ENCODE measurements at regions not wholly inside any gene's neighbourhood (a gene's known extent, or its start where the extent isn't known, plus 50 kb on each side); places are given as distances from the start of the nearest gene placed in this dataset.
"Not testable (repeated sequence)": the region's sequence is repeated elsewhere in the genome, so short reads cannot be mapped to it uniquely, and the experiment has no call there.

- in situ Hi-C loops (cut with HindIII; ENCODE audit: low pct_ligation_motif_present, low pct_unique_long_range_greater_than_20kb, low sequenced_read_pairs) = no loop called here
- DNase-seq = no peak
These were observed 50.9 kb upstream of the OSTN start for GRCh38 chr3:191148131-191148530.

DNA sequence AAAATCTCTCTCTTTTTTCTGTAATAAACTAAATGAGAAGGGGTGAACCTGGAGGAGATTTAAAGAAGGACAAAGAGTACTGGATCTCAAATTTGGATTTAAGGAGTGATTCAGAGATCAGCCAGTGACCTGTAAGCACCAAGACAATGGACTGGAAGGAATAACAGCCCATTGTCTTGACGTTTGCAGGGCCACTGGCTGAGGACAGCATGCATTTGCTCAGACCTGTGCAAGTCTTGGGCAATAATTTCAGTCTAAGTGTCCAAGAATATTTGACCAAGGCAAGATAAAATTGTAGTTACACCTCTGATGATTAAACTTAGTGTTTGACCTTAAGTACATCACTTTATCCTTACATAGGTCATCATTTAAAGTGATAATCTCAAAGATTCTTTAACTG, 55.8 kb upstream of the OSTN start:
- in situ Hi-C loops (cut with HindIII; ENCODE audit: low pct_ligation_motif_present, low pct_unique_long_range_greater_than_20kb, low sequenced_read_pairs) = no loop called here
- no peak for DNase-seq

GRCh38 chr3:191141728-191142127, 57.3 kb upstream of the OSTN start:
- in situ Hi-C loops (cut with HindIII; ENCODE audit: low pct_ligation_motif_present, low pct_unique_long_range_greater_than_20kb, low sequenced_read_pairs) = no loop called here

DNA sequence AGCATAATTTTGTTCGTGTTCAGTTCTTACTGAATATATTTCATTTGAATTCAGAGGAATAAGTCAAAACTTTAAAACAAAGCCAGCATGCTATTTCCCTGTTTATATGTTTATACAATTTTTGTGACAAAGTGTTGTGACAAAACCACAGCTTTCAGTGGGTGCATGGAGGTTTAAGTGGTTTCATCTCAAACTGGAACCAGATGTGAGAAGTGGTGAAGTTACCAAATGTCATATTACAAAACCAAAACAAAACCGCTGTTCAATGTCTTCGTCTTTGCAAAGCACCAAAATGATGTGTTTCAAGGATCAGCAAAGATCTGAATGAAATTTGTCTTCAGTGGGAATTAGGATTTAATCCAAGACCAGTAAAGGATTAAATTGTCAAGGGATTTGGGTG, 59.3 kb upstream of the OSTN start:
- DNase-seq = no peak
- in situ Hi-C loops (cut with HindIII; ENCODE audit: low pct_ligation_motif_present, low pct_unique_long_range_greater_than_20kb, low sequenced_read_pairs) = no loop called here

More at GRCh38 chr3:191141728-191142127, 57.3 kb upstream of the OSTN start:
- DNase-seq = no peak

DNA sequence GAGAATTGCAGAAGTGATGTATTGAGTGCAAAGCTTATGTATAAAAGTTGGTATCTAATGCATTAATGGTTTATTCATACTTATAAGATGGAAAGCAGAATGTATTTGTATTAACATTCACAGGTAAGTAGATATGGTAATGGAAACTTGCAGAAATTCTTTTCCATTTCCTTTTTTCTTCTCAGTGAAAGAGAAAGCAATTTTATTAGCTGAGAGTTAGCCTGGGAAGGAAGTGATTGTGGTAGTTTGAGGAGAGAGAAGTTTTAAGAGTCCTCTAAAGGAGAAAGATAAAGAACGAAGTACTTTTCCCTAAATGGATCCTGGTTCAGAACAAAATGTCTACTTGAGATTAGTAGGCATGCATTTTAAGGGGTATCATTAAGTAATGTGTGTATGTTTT, 60.1 kb upstream of the OSTN start:
- no peak for DNase-seq
- in situ Hi-C loops (cut with HindIII; ENCODE audit: low pct_ligation_motif_present, low pct_unique_long_range_greater_than_20kb, low sequenced_read_pairs) = no loop called here

DNA sequence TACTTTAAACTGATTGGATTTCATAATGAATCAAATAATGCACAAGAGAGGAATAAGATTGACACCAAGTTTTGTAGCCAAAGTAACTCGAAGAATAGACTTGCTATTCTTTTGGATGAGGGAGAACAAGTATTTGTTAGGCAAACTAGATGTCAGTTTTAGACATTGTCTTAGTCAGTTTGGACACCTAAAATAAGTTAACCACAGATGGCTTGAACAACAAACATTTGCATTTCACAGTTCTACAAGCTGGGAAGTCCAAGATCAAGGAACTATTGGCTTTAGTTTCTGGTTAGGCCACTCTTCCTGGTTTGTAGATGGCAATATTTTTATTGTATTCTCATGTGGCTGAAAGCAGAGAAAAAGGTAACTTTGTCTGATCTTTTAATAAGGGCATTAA, 61.3 kb upstream of the OSTN start:
- no peak for DNase-seq
- in situ Hi-C loops (cut with HindIII; ENCODE audit: low pct_ligation_motif_present, low pct_unique_long_range_greater_than_20kb, low sequenced_read_pairs) = no loop called here

DNA sequence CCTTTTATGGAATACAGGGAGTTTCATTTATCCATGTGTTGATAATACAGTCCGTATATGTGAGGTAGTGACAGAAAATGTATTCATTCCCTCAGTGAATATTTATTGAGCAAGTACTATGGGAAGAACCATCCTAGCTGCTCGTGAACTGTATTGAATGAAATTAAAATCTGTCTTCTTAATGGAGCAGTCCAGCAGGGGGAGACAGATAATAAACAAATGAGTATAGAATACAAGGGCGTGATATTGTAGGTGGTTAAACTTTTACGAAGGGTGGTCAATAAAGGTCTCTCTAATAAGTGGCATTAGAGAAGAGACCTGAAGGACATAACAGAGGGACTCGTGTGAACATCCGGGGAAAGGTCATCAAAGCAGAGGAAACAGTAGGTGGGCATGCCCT, 62.7 kb upstream of the OSTN start:
- DNase-seq = peak; percentile 24
- in situ Hi-C loops (cut with HindIII; ENCODE audit: low pct_ligation_motif_present, low pct_unique_long_range_greater_than_20kb, low sequenced_read_pairs) = no loop called here

- DNase-seq = no peak
- in situ Hi-C loops (cut with HindIII; ENCODE audit: low pct_ligation_motif_present, low pct_unique_long_range_greater_than_20kb, low sequenced_read_pairs) = no loop called here
These were observed 63.9 kb upstream of the OSTN start for GRCh38 chr3:191135175-191135574.

DNA sequence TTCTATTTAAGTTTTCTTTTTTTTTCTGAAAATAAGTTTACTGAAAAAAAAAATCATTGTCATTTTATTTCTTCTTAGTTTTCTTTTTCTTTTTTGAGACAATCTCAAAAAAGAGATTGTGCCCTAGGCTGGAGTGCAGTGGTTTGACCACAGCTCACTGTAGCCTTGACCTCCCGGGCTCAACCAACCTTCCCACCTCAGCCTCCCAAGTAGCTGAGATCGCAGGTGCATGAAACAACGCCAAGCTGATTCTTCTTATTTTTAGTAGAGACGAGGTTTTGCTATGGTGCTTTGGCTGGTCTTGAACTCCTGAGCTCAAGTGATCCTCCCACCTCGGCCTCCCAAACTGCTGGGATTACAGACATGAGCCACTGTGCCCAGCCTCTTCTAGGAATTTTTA, 65.7 kb upstream of the OSTN start:
- in situ Hi-C loops (cut with HindIII; ENCODE audit: low pct_ligation_motif_present, low pct_unique_long_range_greater_than_20kb, low sequenced_read_pairs) = no loop called here

GRCh38 chr3:191131305-191131704, 67.7 kb upstream of the OSTN start:
- no peak for DNase-seq
- in situ Hi-C loops (cut with HindIII; ENCODE audit: low pct_ligation_motif_present, low pct_unique_long_range_greater_than_20kb, low sequenced_read_pairs) = no loop called here

More for the DNA sequence above, 65.7 kb upstream of the OSTN start:
- DNase-seq = no peak

- in situ Hi-C loops (cut with HindIII; ENCODE audit: low pct_ligation_motif_present, low pct_unique_long_range_greater_than_20kb, low sequenced_read_pairs) = not testable (repeated sequence)
These were observed 74.2 kb upstream of the OSTN start for GRCh38 chr3:191124891-191125290.

GRCh38 chr3:191123946-191124345, 75.1 kb upstream of the OSTN start:
- in situ Hi-C loops (cut with HindIII; ENCODE audit: low pct_ligation_motif_present, low pct_unique_long_range_greater_than_20kb, low sequenced_read_pairs) = no loop called here
- no peak for DNase-seq

More at GRCh38 chr3:191124891-191125290, 74.2 kb upstream of the OSTN start:
- not testable (repeated sequence) for DNase-seq

DNA sequence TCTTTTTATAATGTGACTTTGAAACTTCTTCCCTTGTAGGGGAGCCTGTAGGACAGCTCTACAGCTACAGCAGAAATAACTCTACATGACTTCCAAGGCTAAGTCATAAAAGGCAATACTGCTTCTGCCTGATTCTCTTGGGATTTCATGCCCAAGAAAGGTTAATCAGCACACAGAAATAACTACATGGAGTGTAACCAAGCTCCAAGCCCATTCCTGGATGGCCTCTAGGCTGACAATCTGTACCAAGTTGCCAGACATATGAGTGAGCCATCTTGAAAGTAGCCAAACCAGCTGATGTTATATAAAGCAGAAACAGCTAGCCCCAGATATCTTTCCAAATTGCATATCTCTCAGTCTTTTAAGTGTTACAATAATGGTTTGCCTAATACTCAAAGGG, 75.8 kb upstream of the OSTN start:
- no peak for DNase-seq
- in situ Hi-C loops (cut with HindIII; ENCODE audit: low pct_ligation_motif_present, low pct_unique_long_range_greater_than_20kb, low sequenced_read_pairs) = no loop called here

DNA sequence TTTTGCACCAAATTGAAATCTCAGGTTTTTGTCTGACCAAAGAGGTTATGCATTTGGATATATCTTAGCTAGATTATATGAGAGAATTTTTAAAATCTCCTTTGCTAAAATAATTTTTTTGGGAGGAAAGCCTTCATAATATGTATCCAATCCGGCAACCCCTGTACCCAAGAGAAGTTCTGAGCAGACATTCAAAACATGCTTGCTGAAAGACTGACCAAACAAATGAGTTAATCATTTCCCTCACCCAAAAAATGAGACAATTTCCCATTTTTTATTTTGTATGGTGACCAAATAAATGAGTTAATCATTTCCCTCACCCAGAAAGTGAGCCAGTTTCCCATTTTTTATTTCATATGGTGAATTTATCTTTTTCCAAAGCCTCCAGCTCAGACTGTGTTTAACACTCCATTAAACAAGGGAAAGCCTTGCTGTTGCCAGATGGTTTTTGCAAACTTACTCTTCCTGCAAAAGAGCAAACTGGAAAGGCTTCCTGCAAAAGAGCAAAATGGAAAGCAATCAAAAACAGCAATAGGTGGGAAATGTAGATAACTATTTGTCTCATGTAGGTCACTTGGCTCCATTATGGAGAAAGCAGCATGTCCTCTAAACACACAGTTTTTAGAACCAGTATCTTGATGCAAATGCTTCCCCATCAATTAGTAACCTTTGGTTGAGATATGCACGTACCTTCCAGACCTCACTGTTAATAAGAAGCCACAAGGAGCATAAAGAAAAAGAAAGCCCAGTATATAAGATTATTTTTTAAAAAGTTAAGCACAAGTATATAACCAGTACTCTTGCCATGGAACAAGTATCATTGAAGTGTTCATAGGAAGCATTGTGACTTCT, 78.4 kb upstream of the OSTN start:
- DNase-seq = peak; percentile 48
- in situ Hi-C loops (cut with HindIII; ENCODE audit: low pct_ligation_motif_present, low pct_unique_long_range_greater_than_20kb, low sequenced_read_pairs) = no loop called here

DNA sequence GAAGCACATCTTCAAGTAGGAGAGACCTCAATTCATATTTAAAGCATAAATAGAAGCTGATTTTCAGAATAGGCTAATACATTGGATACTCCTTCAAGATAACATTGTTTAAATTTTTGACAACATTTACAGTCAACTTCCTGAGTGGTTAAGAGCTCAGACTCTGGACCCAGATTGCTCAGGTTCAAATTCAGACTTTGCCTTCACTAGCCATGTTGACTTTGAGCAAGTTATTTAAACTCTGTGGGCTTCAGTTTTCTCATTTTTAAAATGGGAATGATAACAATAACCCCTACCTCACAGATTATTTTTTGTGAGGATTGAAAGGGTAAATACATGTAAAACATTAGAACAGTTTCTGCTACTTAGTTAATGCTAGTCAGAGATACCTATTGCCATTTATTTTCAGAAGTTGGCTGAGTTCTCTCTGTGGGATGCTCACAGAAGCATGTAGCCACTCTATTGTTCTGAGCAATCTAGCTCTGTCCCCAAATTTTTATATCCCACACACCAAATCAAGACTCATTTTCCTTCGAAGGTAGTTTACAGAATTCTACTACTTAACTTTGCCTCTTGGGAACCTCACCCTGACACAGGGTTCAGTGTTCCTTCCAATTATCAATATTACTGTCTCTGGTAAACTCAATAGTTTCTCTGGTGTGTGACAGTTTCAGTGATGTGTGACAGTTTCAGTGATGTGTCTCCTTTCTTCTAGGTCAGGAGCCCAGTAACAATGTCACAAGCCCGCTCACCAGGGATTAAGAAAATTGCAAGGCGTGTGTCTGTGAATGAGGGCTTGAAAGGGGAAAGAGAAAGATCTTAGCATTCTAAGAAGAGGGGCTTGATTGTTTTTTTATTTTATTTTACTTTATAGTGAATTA, 79.4 kb upstream of the OSTN start:
- no peak for DNase-seq
- in situ Hi-C loops (cut with HindIII; ENCODE audit: low pct_ligation_motif_present, low pct_unique_long_range_greater_than_20kb, low sequenced_read_pairs) = no loop called here

DNA sequence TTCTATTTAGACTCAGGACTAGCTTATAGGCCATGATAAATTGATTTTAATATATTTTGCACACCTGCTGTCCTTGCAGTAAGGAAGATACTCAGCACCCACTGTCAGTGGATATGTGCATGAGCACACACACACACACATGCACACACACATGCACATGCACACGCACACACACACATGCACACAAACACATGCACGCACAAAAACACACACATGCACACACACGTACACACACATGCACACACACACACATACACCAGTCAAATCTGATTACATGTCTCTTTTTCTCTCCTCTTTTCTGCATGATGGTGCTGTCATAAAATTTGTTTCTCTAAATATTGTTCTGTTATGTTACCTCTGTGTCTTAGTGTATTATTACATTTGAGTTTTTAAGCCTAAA, 87.3 kb upstream of the OSTN start:
- in situ Hi-C loops (cut with HindIII; ENCODE audit: low pct_ligation_motif_present, low pct_unique_long_range_greater_than_20kb, low sequenced_read_pairs) = no loop called here
- DNase-seq = no peak

GRCh38 chr3:191105418-191105817, 93.6 kb upstream of the OSTN start:
- no peak for DNase-seq
- in situ Hi-C loops (cut with HindIII; ENCODE audit: low pct_ligation_motif_present, low pct_unique_long_range_greater_than_20kb, low sequenced_read_pairs) = no loop called here

GRCh38 chr3:191100516-191100915, 98.5 kb upstream of the OSTN start:
- in situ Hi-C loops (cut with HindIII; ENCODE audit: low pct_ligation_motif_present, low pct_unique_long_range_greater_than_20kb, low sequenced_read_pairs) = no loop called here

GRCh38 chr3:191094057-191094845, 104.8 kb upstream of the OSTN start:
- in situ Hi-C loops (cut with HindIII; ENCODE audit: low pct_ligation_motif_present, low pct_unique_long_range_greater_than_20kb, low sequenced_read_pairs) = no loop called here
- DNase-seq = no peak

More at GRCh38 chr3:191100516-191100915, 98.5 kb upstream of the OSTN start:
- no peak for DNase-seq
